ENCODE measurements at regions not wholly inside any gene's neighbourhood (a gene's known extent, or its start where the extent isn't known, plus 50 kb on each side); places are given as distances from the start of the nearest gene placed in this dataset.

DNA sequence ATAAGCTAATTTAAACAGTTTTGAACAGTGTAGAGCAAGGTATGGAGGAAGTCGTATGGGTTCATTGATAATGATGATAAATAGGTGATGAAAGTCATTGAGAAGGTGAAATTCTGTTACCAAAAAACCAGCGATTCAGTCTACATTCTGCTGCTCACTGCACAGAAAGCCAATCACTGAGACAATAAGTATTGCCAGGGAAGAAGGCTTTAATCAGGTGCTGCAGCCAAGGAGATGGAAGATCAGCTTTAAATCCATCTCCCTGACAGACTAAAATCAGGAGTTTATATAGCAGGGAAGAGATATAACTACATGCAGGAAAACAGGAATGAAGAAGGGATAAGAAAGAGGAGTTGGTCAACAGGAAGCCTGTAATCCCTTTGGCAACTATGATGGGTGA, 361.3 kb upstream of the C1orf174 start:
- TF ChIP-seq, protein P1, sequence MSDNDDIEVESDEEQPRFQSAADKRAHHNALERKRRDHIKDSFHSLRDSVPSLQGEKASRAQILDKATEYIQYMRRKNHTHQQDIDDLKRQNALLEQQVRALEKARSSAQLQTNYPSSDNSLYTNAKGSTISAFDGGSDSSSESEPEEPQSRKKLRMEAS (IDR thresholded peaks at IDR 0.05) = no peak
- TF ChIP-seq, protein P2, sequence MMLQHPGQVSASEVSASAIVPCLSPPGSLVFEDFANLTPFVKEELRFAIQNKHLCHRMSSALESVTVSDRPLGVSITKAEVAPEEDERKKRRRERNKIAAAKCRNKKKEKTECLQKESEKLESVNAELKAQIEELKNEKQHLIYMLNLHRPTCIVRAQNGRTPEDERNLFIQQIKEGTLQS (IDR thresholded peaks at IDR 0.05) = no peak
- TF ChIP-seq, protein P3, sequence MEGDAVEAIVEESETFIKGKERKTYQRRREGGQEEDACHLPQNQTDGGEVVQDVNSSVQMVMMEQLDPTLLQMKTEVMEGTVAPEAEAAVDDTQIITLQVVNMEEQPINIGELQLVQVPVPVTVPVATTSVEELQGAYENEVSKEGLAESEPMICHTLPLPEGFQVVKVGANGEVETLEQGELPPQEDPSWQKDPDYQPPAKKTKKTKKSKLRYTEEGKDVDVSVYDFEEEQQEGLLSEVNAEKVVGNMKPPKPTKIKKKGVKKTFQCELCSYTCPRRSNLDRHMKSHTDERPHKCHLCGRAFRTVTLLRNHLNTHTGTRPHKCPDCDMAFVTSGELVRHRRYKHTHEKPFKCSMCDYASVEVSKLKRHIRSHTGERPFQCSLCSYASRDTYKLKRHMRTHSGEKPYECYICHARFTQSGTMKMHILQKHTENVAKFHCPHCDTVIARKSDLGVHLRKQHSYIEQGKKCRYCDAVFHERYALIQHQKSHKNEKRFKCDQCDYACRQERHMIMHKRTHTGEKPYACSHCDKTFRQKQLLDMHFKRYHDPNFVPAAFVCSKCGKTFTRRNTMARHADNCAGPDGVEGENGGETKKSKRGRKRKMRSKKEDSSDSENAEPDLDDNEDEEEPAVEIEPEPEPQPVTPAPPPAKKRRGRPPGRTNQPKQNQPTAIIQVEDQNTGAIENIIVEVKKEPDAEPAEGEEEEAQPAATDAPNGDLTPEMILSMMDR (IDR thresholded peaks at IDR 0.05; ENCODE audit: low read depth, low read length, missing input control) = no peak
- no peak for TF ChIP-seq TAF1 (conservative IDR thresholded peaks at IDR 0.05)
- no peak for TF ChIP-seq YY1 (IDR thresholded peaks at IDR 0.05)
- TF ChIP-seq RAD21 (IDR thresholded peaks at IDR 0.05) = no peak
- TF ChIP-seq, protein P4, sequence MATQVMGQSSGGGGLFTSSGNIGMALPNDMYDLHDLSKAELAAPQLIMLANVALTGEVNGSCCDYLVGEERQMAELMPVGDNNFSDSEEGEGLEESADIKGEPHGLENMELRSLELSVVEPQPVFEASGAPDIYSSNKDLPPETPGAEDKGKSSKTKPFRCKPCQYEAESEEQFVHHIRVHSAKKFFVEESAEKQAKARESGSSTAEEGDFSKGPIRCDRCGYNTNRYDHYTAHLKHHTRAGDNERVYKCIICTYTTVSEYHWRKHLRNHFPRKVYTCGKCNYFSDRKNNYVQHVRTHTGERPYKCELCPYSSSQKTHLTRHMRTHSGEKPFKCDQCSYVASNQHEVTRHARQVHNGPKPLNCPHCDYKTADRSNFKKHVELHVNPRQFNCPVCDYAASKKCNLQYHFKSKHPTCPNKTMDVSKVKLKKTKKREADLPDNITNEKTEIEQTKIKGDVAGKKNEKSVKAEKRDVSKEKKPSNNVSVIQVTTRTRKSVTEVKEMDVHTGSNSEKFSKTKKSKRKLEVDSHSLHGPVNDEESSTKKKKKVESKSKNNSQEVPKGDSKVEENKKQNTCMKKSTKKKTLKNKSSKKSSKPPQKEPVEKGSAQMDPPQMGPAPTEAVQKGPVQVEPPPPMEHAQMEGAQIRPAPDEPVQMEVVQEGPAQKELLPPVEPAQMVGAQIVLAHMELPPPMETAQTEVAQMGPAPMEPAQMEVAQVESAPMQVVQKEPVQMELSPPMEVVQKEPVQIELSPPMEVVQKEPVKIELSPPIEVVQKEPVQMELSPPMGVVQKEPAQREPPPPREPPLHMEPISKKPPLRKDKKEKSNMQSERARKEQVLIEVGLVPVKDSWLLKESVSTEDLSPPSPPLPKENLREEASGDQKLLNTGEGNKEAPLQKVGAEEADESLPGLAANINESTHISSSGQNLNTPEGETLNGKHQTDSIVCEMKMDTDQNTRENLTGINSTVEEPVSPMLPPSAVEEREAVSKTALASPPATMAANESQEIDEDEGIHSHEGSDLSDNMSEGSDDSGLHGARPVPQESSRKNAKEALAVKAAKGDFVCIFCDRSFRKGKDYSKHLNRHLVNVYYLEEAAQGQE (IDR thresholded peaks at IDR 0.05) = no peak
- no peak for TF ChIP-seq HNF4G (IDR thresholded peaks at IDR 0.05)
- no peak for TF ChIP-seq NR2F2 (IDR thresholded peaks at IDR 0.05)
- no peak for TF ChIP-seq GABPA (IDR thresholded peaks at IDR 0.05 in 1 of 2, conservative IDR thresholded peaks at IDR 0.05 in 1 of 2)
- no peak for TF ChIP-seq FOXA1 (IDR thresholded peaks at IDR 0.05)
- TF ChIP-seq EGR1 (IDR thresholded peaks at IDR 0.05; ENCODE audit: low read depth in 2 of 2) = no peak
